Femur (tissue), 1 donor: ENCODE measurements at regions not wholly inside any gene's neighbourhood (a gene's known extent, or its start where the extent isn't known, plus 50 kb on each side); places are given as distances from the start of the nearest gene placed in this dataset.
"Not testable (repeated sequence)": the region's sequence is repeated elsewhere in the genome, so short reads cannot be mapped to it uniquely, and the experiment has no call there.

Experiments
- DNase-seq: peaks from one replicate; pipeline ENCODE4 v3.0.0-alpha.2; 2017

DNA sequence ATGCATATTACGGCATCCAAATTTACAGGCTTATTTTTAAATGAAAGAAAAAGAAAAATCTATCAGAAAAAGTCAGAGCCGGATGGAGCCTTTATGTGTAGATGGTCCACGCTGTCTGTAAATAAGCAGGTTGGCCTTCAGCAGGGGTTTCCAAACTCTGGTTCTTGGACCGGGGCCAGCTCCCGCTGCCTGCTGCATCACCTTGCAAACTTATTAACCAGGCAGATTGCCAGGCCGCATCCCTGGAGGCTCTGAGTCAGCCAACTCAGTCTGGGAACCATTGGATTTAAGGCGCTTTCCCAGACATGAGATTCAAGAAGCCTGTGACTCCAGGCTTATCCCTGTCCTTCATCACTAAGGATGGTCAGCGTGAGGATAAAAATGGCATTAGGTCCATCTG, 212.4 kb downstream of the OPA1 start:
- DNase-seq: peak; percentile 85

GRCh38 chr3:193808317-193808716, 215.3 kb downstream of the OPA1 start:
- no peak for DNase-seq

GRCh38 chr3:193809106-193809505, 216.1 kb downstream of the OPA1 start:
- DNase-seq: no peak

DNA sequence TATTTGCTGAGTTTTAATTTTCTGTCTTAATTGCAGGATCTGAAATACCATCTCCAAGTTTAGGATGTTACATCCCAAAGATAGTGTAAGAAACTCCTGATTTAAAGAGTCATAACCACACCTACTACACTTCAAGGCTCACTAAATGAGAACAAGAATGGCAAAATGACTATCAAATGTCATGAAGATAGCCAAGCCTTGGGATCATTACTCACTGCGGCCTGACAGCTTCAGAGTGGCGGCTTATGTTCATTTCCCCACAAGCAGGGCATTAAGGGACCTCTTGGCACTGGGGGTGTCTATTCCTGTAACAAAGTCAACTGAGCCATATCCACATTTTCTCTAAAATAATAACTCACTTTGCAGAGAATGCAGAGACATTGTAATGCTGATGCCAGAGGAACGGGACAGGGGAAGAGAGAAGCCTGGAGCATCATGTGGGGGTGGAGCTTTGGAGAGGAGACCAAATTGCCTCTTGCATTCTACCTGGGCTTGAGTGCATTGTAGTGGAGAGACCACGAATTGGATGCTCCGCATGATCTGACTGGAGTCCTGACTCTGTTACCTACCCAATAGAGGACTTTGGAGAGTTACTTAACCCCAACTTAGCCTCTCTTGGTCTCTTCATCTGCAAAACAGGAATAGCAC, 219.2 kb downstream of the OPA1 start:
- no peak for DNase-seq

GRCh38 chr3:193812791-193813500, 219.9 kb downstream of the OPA1 start:
- DNase-seq: no peak

DNA sequence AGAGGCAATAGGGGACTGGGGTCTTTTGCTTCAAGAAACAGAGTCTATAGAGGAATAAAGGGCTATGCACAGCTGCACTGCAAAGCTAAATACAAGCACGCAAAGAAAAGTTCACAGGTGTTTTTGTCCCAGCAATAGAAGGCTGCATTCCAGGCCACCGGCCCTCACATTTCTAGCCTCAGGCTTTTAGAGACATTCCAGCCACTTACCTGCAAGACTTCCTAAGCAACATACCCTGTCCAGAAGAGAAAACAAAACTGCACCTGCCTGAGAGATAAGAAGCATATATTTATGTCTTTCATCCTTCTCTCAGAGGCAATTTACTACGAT, 220.5 kb downstream of the OPA1 start:
- DNase-seq: no peak

GRCh38 chr3:193814166-193814892, 221.3 kb downstream of the OPA1 start:
- no peak for DNase-seq

GRCh38 chr3:193815246-193816027, 222.4 kb downstream of the OPA1 start:
- DNase-seq: no peak

- no peak for DNase-seq
Observed at GRCh38 chr3:193816028-193816395, 223.0 kb downstream of the OPA1 start.

DNA sequence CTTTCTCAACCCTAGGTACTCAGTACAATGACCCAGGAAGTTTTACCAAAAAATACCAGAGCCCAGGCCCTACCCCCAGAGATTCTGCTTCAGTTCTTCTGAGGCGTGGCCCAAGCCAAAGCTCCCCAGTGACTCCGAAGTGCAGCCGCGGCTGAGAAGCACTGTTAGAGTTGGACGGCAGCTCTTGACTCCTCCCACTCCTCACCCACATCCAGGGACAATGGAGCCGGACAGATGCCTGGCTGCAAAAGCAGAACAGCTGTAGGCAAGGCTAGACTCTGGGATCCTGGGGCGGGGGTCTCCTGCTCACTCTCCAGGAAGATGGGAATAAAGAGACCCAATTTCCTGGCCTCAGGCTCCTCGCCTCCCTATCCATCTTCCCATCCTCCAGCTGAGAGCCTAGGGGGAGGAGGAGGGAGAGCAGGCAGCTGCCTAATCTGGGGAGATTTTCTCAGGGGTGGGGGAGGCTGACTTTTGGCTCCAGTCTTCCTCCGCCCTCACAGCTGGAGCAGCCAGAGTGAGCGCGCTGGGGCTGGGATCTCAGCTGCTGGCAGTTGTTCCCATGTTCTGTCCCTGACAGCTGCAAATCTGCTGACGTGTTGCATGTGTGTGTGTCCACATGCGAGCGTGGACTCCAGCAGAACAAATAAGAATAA, 223.8 kb downstream of the OPA1 start:
- DNase-seq: peak; percentile 96

GRCh38 chr3:193819117-193820010, 226.4 kb downstream of the OPA1 start:
- no peak for DNase-seq

DNA sequence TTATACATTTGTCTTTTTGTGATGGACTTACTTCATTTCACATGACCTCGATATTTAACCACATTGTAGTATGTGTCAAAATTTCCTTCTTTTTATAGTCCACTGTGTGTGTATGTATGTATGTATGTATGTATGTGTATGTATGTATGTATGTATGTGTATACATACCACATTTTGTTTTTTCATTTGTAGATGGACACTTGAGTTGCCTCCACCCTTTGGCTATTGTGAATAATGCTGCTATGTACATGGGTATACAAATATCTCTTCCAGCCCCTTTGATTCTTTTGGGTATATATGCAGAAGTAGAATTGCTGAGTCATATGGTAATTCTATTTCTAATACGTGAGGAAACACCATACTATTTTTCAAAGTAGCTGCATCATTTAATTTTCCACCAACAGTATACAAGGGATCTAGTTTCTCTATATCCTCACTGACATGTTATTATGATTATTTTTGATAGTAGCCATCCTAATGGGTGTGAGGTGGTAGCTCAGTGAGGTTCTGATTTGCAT, 228.2 kb downstream of the OPA1 start:
- no peak for DNase-seq

DNA sequence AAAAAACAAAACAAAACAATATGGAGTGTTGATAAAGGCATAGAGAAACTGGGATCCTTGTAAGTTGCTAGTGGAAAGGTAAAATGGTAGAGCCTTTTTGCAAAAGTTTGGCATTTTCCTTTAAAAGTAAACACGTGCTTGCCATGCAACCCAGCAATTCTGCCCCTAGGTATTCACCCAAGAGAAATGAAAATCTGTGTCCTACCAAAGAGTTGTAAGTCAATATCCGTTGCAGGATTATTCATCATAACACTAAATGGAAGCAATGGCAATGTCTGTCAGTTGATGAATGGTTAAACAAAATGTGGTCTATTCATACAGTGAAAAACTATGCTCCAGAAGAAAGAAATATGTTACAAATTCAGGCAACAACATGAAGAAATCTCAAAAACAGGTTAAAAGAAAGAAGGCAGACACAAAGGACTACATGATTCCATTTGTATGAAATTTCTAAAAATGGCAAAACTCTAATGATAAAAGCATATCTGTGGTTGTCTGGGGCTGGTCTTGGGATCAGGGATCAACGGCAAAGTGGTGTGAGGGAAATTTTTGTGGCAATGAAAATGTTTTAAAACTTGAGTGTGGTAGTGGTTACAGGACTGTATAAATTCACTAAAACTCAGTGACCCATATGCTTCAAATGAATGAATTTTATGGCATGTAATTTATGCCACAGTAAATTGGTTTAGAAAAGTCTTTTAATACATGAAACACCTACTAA, 229.6 kb downstream of the OPA1 start:
- no peak for DNase-seq

DNA sequence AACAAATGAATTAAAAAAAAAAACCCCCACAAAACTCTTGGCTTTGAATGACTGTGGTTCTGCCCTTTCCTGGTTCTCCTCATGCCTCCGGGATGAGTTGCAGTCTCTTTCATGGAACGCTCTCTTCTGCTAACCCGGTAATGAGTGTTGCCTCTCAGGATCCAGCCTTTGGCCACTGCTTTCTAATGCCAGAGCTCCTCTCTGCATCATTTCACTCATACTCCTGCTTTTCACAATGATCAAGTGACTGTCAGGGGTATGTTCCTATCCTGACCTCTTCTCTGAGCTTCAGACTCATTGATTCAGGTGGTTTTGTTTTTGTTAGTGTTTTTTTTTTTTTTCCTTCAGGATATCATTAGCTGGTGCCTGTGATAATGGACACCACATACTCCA, 230.2 kb downstream of the OPA1 start:
- not testable (repeated sequence) for DNase-seq

- DNase-seq: no peak
Observed at GRCh38 chr3:193824365-193824764, 231.4 kb downstream of the OPA1 start.

GRCh38 chr3:193825617-193826016, 232.6 kb downstream of the OPA1 start:
- DNase-seq: no peak

DNA sequence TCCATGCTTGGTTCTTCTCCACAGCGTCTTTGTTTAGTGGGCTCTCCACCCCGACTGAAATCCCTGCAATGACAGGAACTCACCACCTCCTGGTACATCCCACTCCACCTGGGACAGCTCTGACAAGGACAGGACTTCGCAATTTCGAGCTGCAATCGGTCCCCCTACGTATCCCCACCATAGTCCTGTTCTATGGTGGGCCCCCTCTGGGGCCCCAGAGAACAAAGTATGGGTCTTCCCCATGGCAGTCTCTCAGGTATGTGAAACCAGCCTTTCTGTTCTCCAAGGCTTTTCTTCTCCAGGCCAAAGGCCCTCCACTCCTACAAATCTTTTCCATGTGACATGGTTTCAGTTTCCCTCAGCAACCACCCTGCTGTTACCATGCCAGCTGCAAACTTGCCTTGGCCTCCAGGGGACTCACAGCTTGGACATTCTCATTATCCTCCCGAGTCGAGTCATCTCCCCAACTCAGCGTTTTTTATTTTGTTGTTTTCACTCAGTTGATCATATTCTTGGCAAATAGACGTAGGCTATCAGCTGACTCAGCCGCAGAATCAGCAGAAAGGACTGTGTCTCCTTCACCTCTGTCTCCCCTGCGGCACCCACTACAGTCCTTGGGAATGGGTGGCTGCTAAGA, 233.3 kb downstream of the OPA1 start:
- DNase-seq: peak; percentile 46

DNA sequence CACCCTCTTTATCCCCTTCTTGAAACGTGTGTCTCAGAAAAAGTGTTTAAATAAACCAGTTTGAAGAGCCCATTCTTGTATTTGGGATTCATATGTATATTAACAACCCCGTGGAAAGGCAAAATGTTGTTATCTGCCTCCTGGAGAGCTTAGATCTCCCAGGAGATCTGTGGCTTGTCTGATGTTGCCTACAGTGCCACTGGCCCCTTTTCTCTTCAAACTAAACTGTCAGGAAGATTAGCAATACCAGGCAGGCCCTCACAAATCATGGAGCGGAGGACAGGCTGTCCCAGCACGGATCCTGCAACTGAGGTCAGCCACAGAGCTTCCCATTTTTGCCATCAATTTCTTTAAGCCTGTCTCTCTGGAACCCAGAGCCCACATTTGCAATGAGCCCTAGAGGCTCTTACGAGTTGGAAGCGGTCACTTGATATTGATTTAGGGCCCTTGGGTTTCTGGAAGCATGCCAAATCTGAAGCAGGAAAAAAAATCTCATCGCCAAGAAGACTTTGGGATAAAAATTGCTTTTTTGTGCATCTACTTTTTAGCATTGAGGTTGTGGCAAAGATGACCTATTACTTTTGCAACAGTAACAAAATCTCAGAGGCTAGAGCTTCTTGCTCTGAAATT, 234.1 kb downstream of the OPA1 start:
- DNase-seq: no peak

DNA sequence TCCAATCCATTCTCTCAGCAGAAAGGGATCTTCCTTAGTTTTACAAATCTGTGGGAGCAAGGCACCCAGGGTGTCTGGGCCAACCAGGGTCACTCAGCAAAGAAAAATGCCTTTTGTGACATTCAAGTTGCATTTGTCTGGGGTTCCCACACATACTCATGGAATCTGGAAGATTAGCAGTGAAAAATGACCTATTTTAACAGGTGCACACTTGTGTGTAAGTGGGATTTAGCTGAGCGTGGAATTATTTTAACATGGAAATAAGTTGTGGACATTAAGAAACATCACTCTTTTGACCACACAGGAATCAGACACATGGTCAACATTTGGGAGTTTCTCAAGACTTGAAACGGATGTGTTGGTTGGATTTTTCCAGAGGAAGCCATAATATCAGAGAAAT, 234.9 kb downstream of the OPA1 start:
- no peak for DNase-seq

- DNase-seq: no peak
Observed at GRCh38 chr3:193828477-193828876, 235.5 kb downstream of the OPA1 start.
